ENCODE measurements at regions not wholly inside any gene's neighbourhood (a gene's known extent, or its start where the extent isn't known, plus 50 kb on each side); places are given as distances from the start of the nearest gene placed in this dataset.

- TF ChIP-seq CTCF (IDR thresholded peaks at IDR 0.05) = no peak
- no peak for TF ChIP-seq POLR2A (IDR thresholded peaks at IDR 0.05)
- TF ChIP-seq EP300 (IDR thresholded peaks at IDR 0.05; ENCODE audit: low read depth) = no peak
Measured at GRCh38 chr16:58821886-58822285, 87.8 kb upstream of the GOT2 start.
